Hematopoietic multipotent progenitor cell treated with erythropoietin and hydrocortisone succinate and interleukin-3 and kit ligand, for 6 days (in vitro differentiated cells): ENCODE measurements at regions not wholly inside any gene's neighbourhood (a gene's known extent, or its start where the extent isn't known, plus 50 kb on each side); places are given as distances from the start of the nearest gene placed in this dataset.
"Not testable (repeated sequence)": the region's sequence is repeated elsewhere in the genome, so short reads cannot be mapped to it uniquely, and the experiment has no call there.

Source experiments
- DNase-seq: peaks from one replicate; pipeline ENCODE4 v3.0.0-alpha.2; 2015

DNA sequence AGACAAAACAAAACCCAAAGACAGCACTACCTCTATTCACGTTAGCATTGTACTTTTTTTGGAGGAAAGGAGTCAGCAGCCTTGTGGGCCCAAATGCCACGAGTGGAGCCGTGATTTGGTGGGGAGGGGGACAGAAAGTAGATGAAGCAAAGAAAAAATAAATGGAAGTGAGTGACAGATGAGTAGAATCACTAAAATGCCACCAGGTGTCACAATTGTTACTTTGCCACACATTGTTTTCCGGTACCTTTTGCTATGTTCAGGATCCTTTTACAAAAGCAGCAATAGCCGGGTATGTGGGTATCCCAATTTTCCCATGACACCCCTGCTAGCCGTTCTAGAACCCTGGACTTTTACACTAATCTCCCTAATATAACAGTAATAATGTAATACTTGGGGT lies 85.0 kb upstream of the AK4 start:
- peak; percentile 54 for DNase-seq

- DNase-seq: no peak
These were observed 83.0 kb upstream of the AK4 start for GRCh38 chr1:65064981-65065380.

- DNase-seq: no peak
These were observed 82.2 kb upstream of the AK4 start for GRCh38 chr1:65065524-65066418.

DNA sequence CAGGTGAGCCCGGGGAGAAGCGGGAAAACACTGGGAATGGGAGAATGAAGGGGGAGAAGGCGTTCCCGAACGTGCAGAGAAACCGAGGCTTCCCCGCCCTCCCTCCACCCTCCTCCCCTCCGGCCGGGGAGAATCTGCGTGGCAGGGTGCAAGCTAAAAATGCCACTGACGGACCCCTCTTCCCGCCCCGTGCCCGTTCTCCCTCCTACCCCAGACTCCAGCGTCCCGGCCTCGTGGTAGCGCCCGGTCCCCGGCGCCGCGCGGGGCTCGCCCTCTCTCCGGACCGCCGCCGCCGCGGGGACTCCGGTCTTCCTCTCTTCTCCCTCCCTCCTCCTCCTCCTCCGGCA lies 81.6 kb upstream of the AK4 start:
- DNase-seq: no peak

GRCh38 chr1:65066766-65067490 lies 81.1 kb upstream of the AK4 start:
- peak; percentile 90 for DNase-seq

DNA sequence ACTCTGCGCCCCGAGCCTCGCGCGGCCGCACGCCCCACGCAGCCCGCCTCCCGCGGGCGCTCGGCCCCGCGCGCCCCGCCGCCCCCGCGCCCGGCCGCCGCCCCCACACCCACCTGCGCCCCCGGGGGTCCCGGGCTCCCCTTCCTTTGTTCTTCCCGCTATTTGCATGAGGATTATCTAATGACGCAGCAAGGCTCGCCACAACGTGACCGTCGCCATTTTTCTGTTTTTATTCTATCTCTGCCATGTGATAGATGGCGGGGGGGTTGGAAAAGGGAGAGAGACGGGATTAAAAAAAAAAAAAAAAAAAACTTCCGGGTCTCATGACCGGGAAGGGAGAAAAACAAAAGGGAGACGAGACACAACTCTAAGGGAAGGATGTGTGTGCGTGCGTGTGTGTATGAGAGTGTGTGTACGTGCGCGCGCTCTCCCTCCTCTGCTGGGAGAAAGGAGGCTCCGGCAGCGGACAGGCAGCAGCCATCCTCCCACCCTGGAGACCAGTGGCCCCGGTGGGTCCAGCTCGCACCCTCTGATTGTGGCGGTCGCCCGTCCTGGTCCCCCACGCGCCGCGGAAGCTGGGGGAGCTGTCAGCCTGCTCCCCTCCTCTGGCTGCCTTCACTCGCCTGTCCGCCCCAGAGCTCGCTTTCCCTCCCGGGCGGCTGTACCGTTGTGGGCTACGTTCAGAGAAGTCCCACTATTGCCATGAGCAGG lies 80.4 kb upstream of the AK4 start:
- peak; percentile 92 for DNase-seq

GRCh38 chr1:65068202-65069010 lies 79.6 kb upstream of the AK4 start:
- DNase-seq: peak; percentile 63

DNA sequence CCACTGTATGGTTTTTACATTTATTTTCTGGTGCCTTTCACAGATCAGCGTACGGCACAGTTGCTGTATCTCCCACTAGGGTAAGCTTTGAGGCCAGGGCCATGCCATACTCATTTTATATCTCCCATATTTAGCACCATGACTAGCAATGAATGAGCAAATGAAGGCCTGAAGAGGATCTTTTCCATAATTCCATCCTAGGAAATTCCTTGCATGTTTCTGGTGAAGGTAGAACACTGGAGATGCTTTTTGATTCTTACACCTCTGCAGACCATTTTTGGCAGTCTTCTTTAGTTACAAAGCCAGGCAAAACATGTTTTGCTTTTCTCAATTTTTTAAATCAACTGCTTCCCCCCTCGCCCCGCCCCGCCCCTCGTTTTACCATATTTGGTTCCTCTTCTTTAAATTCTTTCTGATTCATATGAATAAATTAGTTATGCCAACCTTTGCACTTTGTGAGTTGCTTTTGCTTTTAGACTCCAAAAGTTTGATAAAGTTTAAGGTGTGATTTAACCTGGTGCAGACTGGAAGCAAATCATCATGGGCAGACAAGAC lies 78.9 kb upstream of the AK4 start:
- DNase-seq: peak; percentile 43

GRCh38 chr1:65072845-65073244 lies 75.2 kb upstream of the AK4 start:
- no peak for DNase-seq

DNA sequence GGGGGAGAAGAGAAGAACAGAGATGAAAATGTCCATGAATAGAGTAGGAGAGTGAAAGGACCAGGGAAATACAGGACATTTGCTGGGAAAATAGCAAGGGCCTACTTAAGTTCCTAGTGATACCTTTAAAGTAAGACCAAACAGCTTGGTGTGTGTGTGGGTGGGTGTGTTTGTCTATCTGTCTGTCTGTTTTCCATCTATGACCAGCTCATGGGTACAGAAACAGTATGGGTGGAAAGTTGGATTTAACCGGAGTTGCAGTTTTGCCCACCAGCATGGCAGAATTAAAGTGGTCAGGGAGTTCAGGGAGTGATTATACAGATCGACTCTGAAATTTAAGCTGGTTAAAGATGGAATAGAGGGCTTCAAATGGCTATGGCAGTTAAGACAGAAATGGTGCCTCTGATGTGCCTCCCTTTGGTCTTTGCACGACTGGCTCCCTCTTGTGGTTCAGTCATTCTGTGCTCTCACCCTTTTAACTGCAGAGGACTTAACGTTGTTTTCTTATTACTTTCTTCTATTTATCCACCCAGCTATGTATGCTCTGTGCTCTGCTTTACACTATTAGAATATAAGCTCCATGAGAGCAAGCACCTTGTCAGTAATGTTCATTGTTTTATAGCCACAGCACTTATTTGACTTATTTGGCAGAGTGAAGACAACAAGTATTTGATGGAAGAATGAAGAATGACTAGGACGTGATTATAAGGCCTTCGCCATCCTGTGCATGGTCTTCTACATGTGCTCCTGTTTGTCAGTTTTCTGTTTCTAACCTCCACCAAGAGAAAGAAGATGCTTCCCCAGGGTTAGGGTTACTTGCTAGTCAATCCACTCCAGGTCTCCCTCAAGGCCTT lies 72.7 kb upstream of the AK4 start:
- peak; percentile 90 for DNase-seq

DNA sequence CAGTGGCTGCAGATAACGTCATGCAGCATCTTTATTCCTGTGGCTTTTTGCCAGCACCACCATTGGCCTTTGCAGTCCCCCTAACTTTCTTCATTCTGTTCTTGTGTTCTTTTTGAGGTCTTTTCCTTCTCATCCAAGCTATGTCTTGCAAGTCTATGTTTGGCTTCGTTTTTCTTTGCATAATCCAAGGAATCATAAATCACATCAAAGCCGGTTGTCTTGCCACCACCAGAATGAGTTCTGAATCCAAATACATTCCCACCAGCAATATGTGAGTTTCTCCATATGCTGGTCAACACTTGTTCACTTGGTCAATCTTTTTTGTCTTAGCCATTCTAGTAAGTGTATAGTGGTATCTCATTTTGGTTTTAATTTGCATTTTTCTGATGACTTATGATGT lies 70.6 kb upstream of the AK4 start:
- DNase-seq: no peak

GRCh38 chr1:65079941-65080340 lies 68.1 kb upstream of the AK4 start:
- no peak for DNase-seq

GRCh38 chr1:65082346-65083040 lies 65.5 kb upstream of the AK4 start:
- no peak for DNase-seq

GRCh38 chr1:65083263-65083896 lies 64.6 kb upstream of the AK4 start:
- DNase-seq: peak; percentile 33

GRCh38 chr1:65084066-65084465 lies 63.9 kb upstream of the AK4 start:
- peak; percentile 52 for DNase-seq

DNA sequence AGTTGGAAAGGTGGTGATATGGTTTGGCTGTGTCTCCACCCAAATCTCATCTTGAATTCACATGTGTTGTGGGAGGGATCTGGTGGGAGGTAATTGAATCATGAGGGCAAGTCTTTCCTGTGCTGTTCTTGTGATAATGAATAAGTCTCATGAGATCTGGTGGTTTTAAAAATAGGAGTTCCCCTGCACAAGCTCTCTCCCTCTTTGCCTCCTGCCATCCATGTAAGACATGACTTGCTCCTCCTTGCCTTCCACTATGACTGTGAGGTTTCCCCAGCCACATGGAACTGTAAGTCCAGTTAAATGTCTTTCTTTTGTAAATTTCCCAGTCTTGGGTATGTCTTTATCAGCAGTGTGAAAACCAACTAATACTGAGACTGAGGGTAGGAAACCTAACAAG lies 60.5 kb upstream of the AK4 start:
- DNase-seq: not testable (repeated sequence)

GRCh38 chr1:65090406-65090805 lies 57.6 kb upstream of the AK4 start:
- no peak for DNase-seq

- DNase-seq: no peak
These were observed 55.3 kb upstream of the AK4 start for GRCh38 chr1:65092691-65093090.

- peak; percentile 33 for DNase-seq
These were observed 50.9 kb upstream of the AK4 start for GRCh38 chr1:65097076-65097475.
